Stomach (tissue), 4 donors: ENCODE measurements at regions not wholly inside any gene's neighbourhood (a gene's known extent, or its start where the extent isn't known, plus 50 kb on each side); places are given as distances from the start of the nearest gene placed in this dataset.

Experiments used
- EP300 ChIP-seq: sonication (generic); formaldehyde crosslinking; IDR thresholded peaks from one replicate; pipeline ENCODE4 v1.6.1; 2017; ENCODE audit warnings: antibody characterized with exemption
- POLR2A ChIP-seq, 4 donors: fragments of 450-650 bp; IDR thresholded peaks; one replicate each; pipeline ENCODE4 v1.6.1; 2016; ENCODE audit warnings: antibody characterized with exemption in 4 of 4, control low read depth in 2 of 4, mild to moderate bottlenecking in 1 of 4, moderate library complexity in 1 of 4
- POLR2AphosphoS5 ChIP-seq, 3 donors: sonication (generic); formaldehyde crosslinking; IDR thresholded peaks; one replicate each; pipeline ENCODE4 v1.6.1; 2016; ENCODE audit warnings: antibody characterized with exemption in 3 of 3
- TF ChIP-seq, protein P1 (sequence below), 7 experiments: fragments of 450-650 bp in 4 of 7; fragments of 200-600 bp in 3 of 7; sonication (generic) in 3 of 7; IDR thresholded peaks; one replicate each; pipeline ENCODE4 v1.5.1; 2016 to 2019; ENCODE audit warnings: antibody characterized with exemption in 7 of 7, control low read depth in 2 of 7, mild to moderate bottlenecking in 1 of 7

DNA sequence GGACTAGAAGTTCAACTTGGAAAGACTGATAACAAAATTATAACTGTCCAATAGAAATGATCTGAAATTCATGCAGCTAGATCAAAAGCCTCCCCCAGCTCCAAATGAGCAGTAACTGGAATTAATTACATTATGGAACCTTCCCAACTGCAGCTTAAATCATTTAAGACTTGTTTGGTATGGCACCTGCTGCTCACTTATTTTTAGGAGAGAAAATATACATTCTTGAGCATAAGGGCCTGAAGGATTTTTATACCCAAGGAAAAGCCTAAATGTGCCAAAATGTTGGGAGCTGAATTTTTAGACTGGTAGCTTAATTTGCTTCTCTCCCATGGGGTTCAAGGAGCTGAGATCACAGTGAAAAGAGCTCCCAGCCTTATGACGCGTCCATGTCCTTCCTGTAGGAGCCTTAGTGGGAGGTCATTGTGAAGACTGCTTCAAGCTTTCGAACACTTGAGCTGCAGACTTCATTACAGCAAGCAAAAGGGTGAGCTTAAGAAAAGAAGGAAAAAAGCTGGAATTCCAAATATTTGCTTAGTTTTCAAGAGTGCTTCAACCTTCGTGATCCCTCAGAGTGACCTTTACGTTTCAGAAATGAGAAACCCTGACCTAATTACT, 276.0 kb downstream of the DMAC1 start:
- TF ChIP-seq, protein P1, sequence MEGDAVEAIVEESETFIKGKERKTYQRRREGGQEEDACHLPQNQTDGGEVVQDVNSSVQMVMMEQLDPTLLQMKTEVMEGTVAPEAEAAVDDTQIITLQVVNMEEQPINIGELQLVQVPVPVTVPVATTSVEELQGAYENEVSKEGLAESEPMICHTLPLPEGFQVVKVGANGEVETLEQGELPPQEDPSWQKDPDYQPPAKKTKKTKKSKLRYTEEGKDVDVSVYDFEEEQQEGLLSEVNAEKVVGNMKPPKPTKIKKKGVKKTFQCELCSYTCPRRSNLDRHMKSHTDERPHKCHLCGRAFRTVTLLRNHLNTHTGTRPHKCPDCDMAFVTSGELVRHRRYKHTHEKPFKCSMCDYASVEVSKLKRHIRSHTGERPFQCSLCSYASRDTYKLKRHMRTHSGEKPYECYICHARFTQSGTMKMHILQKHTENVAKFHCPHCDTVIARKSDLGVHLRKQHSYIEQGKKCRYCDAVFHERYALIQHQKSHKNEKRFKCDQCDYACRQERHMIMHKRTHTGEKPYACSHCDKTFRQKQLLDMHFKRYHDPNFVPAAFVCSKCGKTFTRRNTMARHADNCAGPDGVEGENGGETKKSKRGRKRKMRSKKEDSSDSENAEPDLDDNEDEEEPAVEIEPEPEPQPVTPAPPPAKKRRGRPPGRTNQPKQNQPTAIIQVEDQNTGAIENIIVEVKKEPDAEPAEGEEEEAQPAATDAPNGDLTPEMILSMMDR (IDR thresholded peaks at IDR 0.05): no peak
- TF ChIP-seq EP300 (no peak), POLR2AphosphoS5 (IDR thresholded peaks at IDR 0.05) (no peak), POLR2A (IDR thresholded peaks at IDR 0.05) (no peak)
